H9 (cell line): ENCODE measurements at regions not wholly inside any gene's neighbourhood (a gene's known extent, or its start where the extent isn't known, plus 50 kb on each side); places are given as distances from the start of the nearest gene placed in this dataset.

Experiments used
- DNase-seq: peaks from one replicate; pipeline ENCODE4 v3.0.0-alpha.2; 2017
- H2AFZ ChIP-seq: one replicate; pipeline ENCODE4 v1.6.1; 2013; ENCODE audit warnings: mild to moderate bottlenecking, low read length, control low read depth, moderate library complexity
- H2AK5ac ChIP-seq: 2 replicates; pipeline ENCODE4 v1.6.1; 2013; ENCODE audit warnings: low read length, control low read depth, mixed read lengths; ENCODE audit not compliant: insufficient read length
- H2BK120ac ChIP-seq: one replicate; pipeline ENCODE4 v1.6.1; 2013; ENCODE audit warnings: low read depth, mild to moderate bottlenecking, low read length, control low read depth, inconsistent platforms; ENCODE audit not compliant: poor library complexity, severe bottlenecking
- H2BK12ac ChIP-seq: 2 replicates; pipeline ENCODE4 v1.6.1; 2013; ENCODE audit warnings: low read length, control low read depth, mixed read lengths, low read depth; ENCODE audit not compliant: insufficient read length
- H2BK15ac ChIP-seq: 2 replicates; pipeline ENCODE4 v1.6.1; 2013; ENCODE audit warnings: low read depth, low read length, control low read depth
- H2BK20ac ChIP-seq: one replicate; pipeline ENCODE4 v1.6.1; 2013; ENCODE audit warnings: low read depth, mild to moderate bottlenecking, low read length, control low read depth, inconsistent platforms; ENCODE audit not compliant: poor library complexity, severe bottlenecking
- H2BK5ac ChIP-seq: 2 replicates; pipeline ENCODE4 v1.6.1; 2013; ENCODE audit warnings: low read length, control low read depth, mixed read lengths; ENCODE audit not compliant: insufficient read length
- H3K14ac ChIP-seq: 2 replicates; pipeline ENCODE4 v1.6.1; 2013; ENCODE audit warnings: low read length, control low read depth; ENCODE audit not compliant: insufficient read depth
- H3K18ac ChIP-seq: 2 replicates; pipeline ENCODE4 v1.6.1; 2013; ENCODE audit warnings: low read depth, mild to moderate bottlenecking, mixed read lengths, low read length, control low read depth; ENCODE audit not compliant: insufficient read length
- H3K23ac ChIP-seq: 2 replicates; pipeline ENCODE4 v1.6.1; 2013; ENCODE audit warnings: low read length, control low read depth, mixed read lengths, low read depth; ENCODE audit not compliant: insufficient read length
- H3K23me2 ChIP-seq: 2 replicates; pipeline ENCODE4 v1.6.1; 2013; ENCODE audit warnings: low read depth, mild to moderate bottlenecking, mixed read lengths, low read length, control low read depth; ENCODE audit not compliant: insufficient read length, poor library complexity, severe bottlenecking
- H3K27ac ChIP-seq: 2 replicates; pipeline ENCODE4 v1.5.1; 2013; ENCODE audit warnings: low read length, control low read depth, mixed read lengths, low read depth; ENCODE audit not compliant: insufficient read length
- H3K27me3 ChIP-seq: 2 replicates; pipeline ENCODE4 v1.6.1; 2013; ENCODE audit warnings: low read length, control low read depth, inconsistent platforms; ENCODE audit not compliant: insufficient read depth
- H3K4ac ChIP-seq: 2 replicates; pipeline ENCODE4 v1.6.1; 2013; ENCODE audit warnings: low read depth, mild to moderate bottlenecking, control low read depth, inconsistent platforms, low read length, moderate library complexity
- H3K4me1 ChIP-seq: 2 replicates; pipeline ENCODE4 v1.6.1; 2013; ENCODE audit warnings: low read length, control low read depth, inconsistent platforms; ENCODE audit not compliant: insufficient read depth
- H3K4me2 ChIP-seq: 2 replicates; pipeline ENCODE4 v1.6.1; 2013; ENCODE audit warnings: low read length, control low read depth, mixed read lengths; ENCODE audit not compliant: insufficient read length, insufficient read depth
- H3K56ac ChIP-seq: 2 replicates; pipeline ENCODE4 v1.6.1; 2013; ENCODE audit warnings: low read depth, mild to moderate bottlenecking, mixed read lengths, low read length, control low read depth; ENCODE audit not compliant: insufficient read length
- H3K79me1 ChIP-seq: 2 replicates; pipeline ENCODE4 v1.6.1; 2013; ENCODE audit warnings: low read depth, mild to moderate bottlenecking, moderate library complexity, low read length, control low read depth, inconsistent platforms; ENCODE audit not compliant: insufficient read depth, poor library complexity, severe bottlenecking
- H3K79me2 ChIP-seq: 2 replicates; pipeline ENCODE4 v1.6.1; 2013; ENCODE audit warnings: low read length, control low read depth, inconsistent platforms; ENCODE audit not compliant: insufficient read depth
- H3K9ac ChIP-seq: 2 replicates; pipeline ENCODE4 v1.6.1; 2013; ENCODE audit warnings: low read length, control low read depth, mixed read lengths; ENCODE audit not compliant: insufficient read length; ENCODE audit errors: extremely low read depth
- H3K9me3 ChIP-seq: one replicate; pipeline ENCODE4 v1.6.1; 2013; ENCODE audit warnings: low read depth, low read length, inconsistent platforms; ENCODE audit not compliant: control insufficient read depth
- H3T11ph ChIP-seq: one replicate; pipeline ENCODE4 v1.6.1; 2013; ENCODE audit warnings: mild to moderate bottlenecking, low read length, control low read depth, inconsistent platforms
- H4K20me1 ChIP-seq: one replicate; pipeline ENCODE4 v1.6.1; 2013; ENCODE audit not compliant: control insufficient read depth, insufficient read length, insufficient read depth
- H4K5ac ChIP-seq: 2 replicates; pipeline ENCODE4 v1.6.1; 2013; ENCODE audit warnings: low read depth, mild to moderate bottlenecking, mixed read lengths, low read length, control low read depth; ENCODE audit not compliant: insufficient read length
- H4K8ac ChIP-seq: replicated peaks from 2 replicates; pipeline ENCODE4 v1.6.1; 2013; ENCODE audit warnings: low read length, control low read depth, mixed read lengths, low read depth; ENCODE audit not compliant: insufficient read length
- H4K91ac ChIP-seq: 2 replicates; pipeline ENCODE4 v1.6.1; 2013; ENCODE audit warnings: low read depth, mild to moderate bottlenecking, moderate library complexity, mixed read lengths, low read length, control low read depth; ENCODE audit not compliant: insufficient read length
- H3K27ac Mint-ChIP-seq, 3 experiments: 2 replicates in 2 of 3; 3 replicates in 1 of 3; pipeline ENCODE4 v1.8.0; 2020 to 2021; ENCODE audit warnings: mixed read lengths in 3 of 3, mild to moderate bottlenecking in 1 of 3, moderate library complexity in 1 of 3
- H3K27me3 Mint-ChIP-seq: 2 replicates; pipeline ENCODE4 v1.8.0; 2021; ENCODE audit warnings: low read depth, mild to moderate bottlenecking, moderate library complexity, mixed read lengths
- H3K36me3 Mint-ChIP-seq, 3 experiments: 2 replicates in 2 of 3; 3 replicates in 1 of 3; pipeline ENCODE4 v1.8.0; 2020 to 2021; ENCODE audit warnings: low read depth in 3 of 3, mixed read lengths in 3 of 3; ENCODE audit not compliant: insufficient read depth in 1 of 3
- H3K4me1 Mint-ChIP-seq, 2 experiments: 2 replicates each; pipeline ENCODE4 v1.8.0; 2020; ENCODE audit warnings: mixed read lengths in 2 of 2
- H3K4me3 Mint-ChIP-seq, 2 experiments: 2 replicates in 1 of 2; 3 replicates in 1 of 2; pipeline ENCODE4 v1.8.0; 2020 to 2021; ENCODE audit warnings: mild to moderate bottlenecking in 2 of 2, mixed read lengths in 2 of 2, moderate library complexity in 1 of 2
- H3K9me3 Mint-ChIP-seq, 2 experiments: 2 replicates in 1 of 2; 3 replicates in 1 of 2; pipeline ENCODE4 v1.8.0; 2020; ENCODE audit warnings: mild to moderate bottlenecking in 2 of 2, mixed read lengths in 2 of 2, moderate library complexity in 1 of 2
- WGBS: extraction: QIAGEN DNeasy Blood & Tissue Kit; methylation state at CpG from one replicate; pipeline ENCODE4 v1.1.7; 2013; ENCODE audit warnings: missing lambda C conversion rate, low lambda C conversion rate, mixed read lengths; ENCODE audit not compliant: insufficient read length; ENCODE audit errors: extremely low coverage; 5-methylcytosine and 5-hydroxymethylcytosine counted together
- TF ChIP-seq, protein P1 (sequence below): fragments of 200-600 bp; sonication (generic); conservative IDR thresholded peaks from 3 replicates; pipeline ENCODE4 v1.8.0; 2021; ENCODE audit warnings: antibody characterized with exemption, mild to moderate bottlenecking

GRCh38 chr14:34275530-34275929 is 186.5 kb downstream of the SPTSSA start:
- no peak overlapping the region for H3K18ac ChIP-seq
- H2BK15ac ChIP-seq, result no peak overlapping the region
- no peaks in the 10 kb centered on the region; a peak in 1 of 4 replicates for H3K4me1 Mint-ChIP-seq
- H4K5ac ChIP-seq, result no peak overlapping the region
- H4K20me1 ChIP-seq, result no peaks in the 10 kb centered on the region
- peaks cover 0 to 2% (median 0%) of the 10 kb centered on the region in 3 experiments; a peak in 4 of 7 replicates for H3K36me3 Mint-ChIP-seq
- H3K27me3 Mint-ChIP-seq, result no peaks in the 10 kb centered on the region
- H2AFZ ChIP-seq, result no peak overlapping the region
- no peak overlapping the region for H2BK120ac ChIP-seq
- H2BK5ac ChIP-seq, result no peak overlapping the region
- no peaks in the 10 kb centered on the region for H3K79me2 ChIP-seq
- TF ChIP-seq, protein P1, sequence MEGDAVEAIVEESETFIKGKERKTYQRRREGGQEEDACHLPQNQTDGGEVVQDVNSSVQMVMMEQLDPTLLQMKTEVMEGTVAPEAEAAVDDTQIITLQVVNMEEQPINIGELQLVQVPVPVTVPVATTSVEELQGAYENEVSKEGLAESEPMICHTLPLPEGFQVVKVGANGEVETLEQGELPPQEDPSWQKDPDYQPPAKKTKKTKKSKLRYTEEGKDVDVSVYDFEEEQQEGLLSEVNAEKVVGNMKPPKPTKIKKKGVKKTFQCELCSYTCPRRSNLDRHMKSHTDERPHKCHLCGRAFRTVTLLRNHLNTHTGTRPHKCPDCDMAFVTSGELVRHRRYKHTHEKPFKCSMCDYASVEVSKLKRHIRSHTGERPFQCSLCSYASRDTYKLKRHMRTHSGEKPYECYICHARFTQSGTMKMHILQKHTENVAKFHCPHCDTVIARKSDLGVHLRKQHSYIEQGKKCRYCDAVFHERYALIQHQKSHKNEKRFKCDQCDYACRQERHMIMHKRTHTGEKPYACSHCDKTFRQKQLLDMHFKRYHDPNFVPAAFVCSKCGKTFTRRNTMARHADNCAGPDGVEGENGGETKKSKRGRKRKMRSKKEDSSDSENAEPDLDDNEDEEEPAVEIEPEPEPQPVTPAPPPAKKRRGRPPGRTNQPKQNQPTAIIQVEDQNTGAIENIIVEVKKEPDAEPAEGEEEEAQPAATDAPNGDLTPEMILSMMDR, result no peak
- H3K27ac Mint-ChIP-seq, result no peak overlapping the region
- no peak overlapping the region for H3K23ac ChIP-seq
- H3K4me3 Mint-ChIP-seq, result no peak overlapping the region
- H2BK20ac ChIP-seq, result no peak overlapping the region
- H3K9me3 Mint-ChIP-seq, result peaks cover 4 to 6% of the 10 kb centered on the region in 2 experiments; a peak in 4 of 5 replicates
- WGBS, result no CpG with 5 or more reads among the region's 1 CpG
- H3K4ac ChIP-seq, result no peak overlapping the region
- H3K14ac ChIP-seq, result no peak overlapping the region
- H3T11ph ChIP-seq, result no peak overlapping the region
- no peak overlapping the region for H3K4me2 ChIP-seq
- H2BK12ac ChIP-seq, result no peak overlapping the region
- no peaks in the 10 kb centered on the region for H3K27me3 ChIP-seq
- no peak overlapping the region for H4K8ac ChIP-seq
- H3K27ac ChIP-seq, result no peak overlapping the region
- H3K9me3 ChIP-seq, result no peaks in the 10 kb centered on the region
- H3K9ac ChIP-seq, result no peak overlapping the region
- H3K56ac ChIP-seq, result no peak overlapping the region
- no peaks in the 10 kb centered on the region for H3K23me2 ChIP-seq
- H4K91ac ChIP-seq, result no peak overlapping the region
- no peak overlapping the region for H2AK5ac ChIP-seq
- no peak for DNase-seq
- no peaks in the 10 kb centered on the region for H3K79me1 ChIP-seq
- no peaks in the 10 kb centered on the region for H3K4me1 ChIP-seq
